GM23248 (cell line): ENCODE measurements at regions not wholly inside any gene's neighbourhood (a gene's known extent, or its start where the extent isn't known, plus 50 kb on each side); places are given as distances from the start of the nearest gene placed in this dataset.
"Not testable (repeated sequence)": the region's sequence is repeated elsewhere in the genome, so short reads cannot be mapped to it uniquely, and the experiment has no call there.

Experiments used
- DNase-seq: peaks from one replicate; pipeline ENCODE4 v3.0.0-alpha.2; 2015
- H2AFZ ChIP-seq: fragments of 200-600 bp; sonication (generic); 2 replicates; pipeline ENCODE4 v1.6.1; 2016; ENCODE audit warnings: antibody characterized with exemption
- H3F3A ChIP-seq: fragments of 200-600 bp; sonication (generic); 2 replicates; pipeline ENCODE4 v1.6.1; 2016; ENCODE audit warnings: mild to moderate bottlenecking, antibody characterized with exemption, mixed run types; ENCODE audit not compliant: insufficient read depth
- H3K27ac ChIP-seq: fragments of 200-600 bp; sonication (generic); 2 replicates; pipeline ENCODE4 v1.5.1; 2016; ENCODE audit warnings: mild to moderate bottlenecking
- H3K27me3 ChIP-seq: fragments of 200-600 bp; sonication (generic); replicated peaks from 2 replicates; pipeline ENCODE4 v1.6.1; 2016; ENCODE audit warnings: mild to moderate bottlenecking; ENCODE audit not compliant: insufficient read depth
- H3K36me3 ChIP-seq: fragments of 200-600 bp; sonication (generic); 2 replicates; pipeline ENCODE4 v1.6.1; 2016; ENCODE audit warnings: low read depth, mild to moderate bottlenecking
- H3K4me1 ChIP-seq: fragments of 200-600 bp; sonication (generic); 2 replicates; pipeline ENCODE4 v1.6.1; 2016; ENCODE audit warnings: mild to moderate bottlenecking; ENCODE audit not compliant: insufficient read depth
- H3K4me2 ChIP-seq: fragments of 200-600 bp; sonication (generic); one replicate; pipeline ENCODE4 v1.6.1; 2016; ENCODE audit warnings: mild to moderate bottlenecking; ENCODE audit not compliant: unreplicated experiment
- H3K4me3 ChIP-seq: fragments of 200-600 bp; sonication (generic); 2 replicates; pipeline ENCODE4 v1.5.1; 2016; ENCODE audit warnings: mild to moderate bottlenecking
- H3K79me2 ChIP-seq: fragments of 200-600 bp; sonication (generic); 2 replicates; pipeline ENCODE4 v1.6.1; 2016; ENCODE audit warnings: mild to moderate bottlenecking; ENCODE audit not compliant: insufficient read depth
- H3K9ac ChIP-seq: fragments of 200-600 bp; sonication (generic); 2 replicates; pipeline ENCODE4 v1.6.1; 2016; ENCODE audit warnings: mild to moderate bottlenecking
- H3K9me2 ChIP-seq: fragments of 200-600 bp; sonication (generic); 2 replicates; pipeline ENCODE4 v1.6.1; 2016; ENCODE audit warnings: mixed run types, mild to moderate bottlenecking, moderate library complexity; ENCODE audit not compliant: insufficient read depth
- H3K9me3 ChIP-seq: fragments of 200-600 bp; sonication (generic); one replicate; pipeline ENCODE4 v1.6.1; 2017; ENCODE audit warnings: low read depth
- H4K20me1 ChIP-seq: fragments of 200-600 bp; sonication (generic); 2 replicates; pipeline ENCODE4 v1.6.0; 2016; ENCODE audit not compliant: insufficient read depth
- EZH2 ChIP-seq: fragments of 200-600 bp; sonication (generic); IDR thresholded peaks from 2 replicates; pipeline ENCODE4 v1.6.1; 2018; ENCODE audit warnings: antibody characterized with exemption, mild to moderate bottlenecking; ENCODE audit not compliant: insufficient read depth, poor library complexity, severe bottlenecking
- EZH2phosphoT487 ChIP-seq: fragments of 200-600 bp; sonication (generic); IDR thresholded peaks from 2 replicates; pipeline ENCODE4 v1.6.1; 2018; ENCODE audit warnings: antibody characterized with exemption, moderate library complexity, mild to moderate bottlenecking, low read depth; ENCODE audit not compliant: insufficient read depth
- WGBS, 2 experiments: methylation state at CpG; one replicate each; pipeline ENCODE4 v1.1.6; 2015 to 2017; ENCODE audit warnings: low lambda C conversion rate in 2 of 2, low coverage in 1 of 2; ENCODE audit errors: missing lambda C conversion rate in 2 of 2; 5-methylcytosine and 5-hydroxymethylcytosine counted together
- in situ Hi-C: fragments of 300-500 bp; cut with MboI; formaldehyde crosslinking; loops from 2 replicates; pipeline ENCODE4 v1.15.0; 2020

DNA sequence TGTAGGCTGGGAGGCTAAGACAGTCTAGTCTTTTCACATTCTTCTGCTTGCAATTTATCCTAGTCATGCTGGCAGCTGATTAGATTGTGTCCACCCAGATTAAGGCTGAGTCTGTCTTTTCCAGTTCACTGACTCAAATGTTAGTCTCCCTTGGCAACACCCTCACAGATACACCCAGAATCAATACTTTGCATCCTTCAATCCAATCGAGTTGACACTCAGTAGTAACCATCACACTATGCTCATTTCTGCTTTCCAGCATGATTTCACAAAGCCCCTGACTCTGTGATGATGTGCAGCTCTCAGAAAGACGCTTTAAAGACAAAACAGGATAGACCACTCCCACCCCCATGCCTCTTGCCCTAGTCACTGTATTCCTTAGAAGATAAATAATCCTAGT is 693.0 kb downstream of the HTR1B start:
- Histone ChIP-seq H4K20me1 (no peaks in the 10 kb centered on the region), H3K79me2 (no peaks in the 10 kb centered on the region), H2AFZ (no peak overlapping the region), H3K9me3 (no peaks in the 10 kb centered on the region), H3K9ac (no peak overlapping the region), H3K27me3 (no peaks in the 10 kb centered on the region), H3K4me3 (no peak overlapping the region), H3K4me1 (no peaks in the 10 kb centered on the region), H3K4me2 (no peak overlapping the region), H3K27ac (no peak overlapping the region), H3K9me2 (no peaks in the 10 kb centered on the region), H3K36me3 (no peaks in the 10 kb centered on the region), H3F3A (no peaks in the 10 kb centered on the region)
- no peak for DNase-seq
- TF ChIP-seq EZH2phosphoT487 (no peak), EZH2 (no peak)
- in situ Hi-C loops = no loop called here
- WGBS, 2 experiments = 14 to 16% methylated on average over 2 of the region's 2 CpGs

GRCh38 chr6:76768556-76768955 is 694.7 kb downstream of the HTR1B start:
- H3K4me2 ChIP-seq = no peak overlapping the region
- no peaks in the 10 kb centered on the region for H3K4me1 ChIP-seq
- DNase-seq = no peak
- H3K27me3 ChIP-seq = no peaks in the 10 kb centered on the region
- no peaks in the 10 kb centered on the region for H3K9me2 ChIP-seq
- H3K79me2 ChIP-seq = no peaks in the 10 kb centered on the region
- 2 to 5% methylated on average over 2 of the region's 2 CpGs for WGBS, 2 experiments
- no peak overlapping the region for H2AFZ ChIP-seq
- H3K36me3 ChIP-seq = no peaks in the 10 kb centered on the region
- no peak overlapping the region for H3K27ac ChIP-seq
- no peaks in the 10 kb centered on the region for H3F3A ChIP-seq
- no peaks in the 10 kb centered on the region for H3K9me3 ChIP-seq
- no peak overlapping the region for H3K4me3 ChIP-seq
- no peak for TF ChIP-seq EZH2
- no peak for TF ChIP-seq EZH2phosphoT487
- no peaks in the 10 kb centered on the region for H4K20me1 ChIP-seq
- in situ Hi-C loops = no loop called here
- H3K9ac ChIP-seq = no peak overlapping the region

DNA sequence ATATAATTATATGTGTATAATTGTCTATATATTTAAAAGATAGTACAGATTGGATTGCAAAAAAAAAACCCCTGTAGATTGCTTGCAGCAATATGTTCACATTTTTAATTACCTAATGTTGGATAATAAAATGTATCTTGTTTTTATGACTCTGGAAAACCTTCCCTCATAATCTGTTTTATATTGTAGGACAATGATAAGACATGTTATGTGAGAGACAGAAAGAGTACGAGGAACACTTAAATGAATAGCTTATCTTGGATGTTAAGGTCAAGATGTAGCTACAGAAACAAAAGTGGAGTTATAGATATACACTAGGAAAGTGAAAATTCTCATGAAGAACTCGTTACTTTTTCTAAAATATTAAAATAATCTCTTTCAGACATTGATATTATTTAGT is 691.6 kb upstream of the IMPG1 start:
- no peak overlapping the region for H3K9ac ChIP-seq
- no peaks in the 10 kb centered on the region for H3K9me3 ChIP-seq
- no peaks in the 10 kb centered on the region for H3F3A ChIP-seq
- no peaks in the 10 kb centered on the region for H4K20me1 ChIP-seq
- in situ Hi-C loops = no loop called here
- H3K4me2 ChIP-seq = no peak overlapping the region
- H3K4me1 ChIP-seq = no peaks in the 10 kb centered on the region
- 4 to 10% methylated on average over 2 of the region's 2 CpGs for WGBS, 2 experiments
- H3K27me3 ChIP-seq = no peaks in the 10 kb centered on the region
- no peak overlapping the region for H3K27ac ChIP-seq
- no peaks in the 10 kb centered on the region for H3K79me2 ChIP-seq
- no peaks in the 10 kb centered on the region for H3K9me2 ChIP-seq
- H2AFZ ChIP-seq = no peak overlapping the region
- TF ChIP-seq EZH2 = no peak
- no peak for TF ChIP-seq EZH2phosphoT487
- no peak overlapping the region for H3K4me3 ChIP-seq
- no peak for DNase-seq
- no peaks in the 10 kb centered on the region for H3K36me3 ChIP-seq

- TF ChIP-seq EZH2 (no peak), EZH2phosphoT487 (no peak)
- Histone ChIP-seq H3K4me1 (no peaks in the 10 kb centered on the region), H3K4me2 (no peak overlapping the region), H3K27ac (no peak overlapping the region), H2AFZ (no peak overlapping the region), H3K9ac (no peak overlapping the region), H3K9me3 (no peaks in the 10 kb centered on the region), H3K27me3 (no peaks in the 10 kb centered on the region), H3K36me3 (no peaks in the 10 kb centered on the region), H3K4me3 (no peak overlapping the region), H3K79me2 (no peaks in the 10 kb centered on the region), H3K9me2 (0 out of 2 replicates have a peak, but pooled peaks cover 3% of the 10 kb centered on the region), H4K20me1 (no peaks in the 10 kb centered on the region), H3F3A (no peaks in the 10 kb centered on the region)
- DNase-seq = peak; percentile 28
- WGBS, 2 experiments = 34 to 42% methylated on average over 2 of the region's 2 CpGs
- in situ Hi-C loops = no loop called here
These were observed 680.4 kb upstream of the IMPG1 start for GRCh38 chr6:76752841-76753240.

DNA sequence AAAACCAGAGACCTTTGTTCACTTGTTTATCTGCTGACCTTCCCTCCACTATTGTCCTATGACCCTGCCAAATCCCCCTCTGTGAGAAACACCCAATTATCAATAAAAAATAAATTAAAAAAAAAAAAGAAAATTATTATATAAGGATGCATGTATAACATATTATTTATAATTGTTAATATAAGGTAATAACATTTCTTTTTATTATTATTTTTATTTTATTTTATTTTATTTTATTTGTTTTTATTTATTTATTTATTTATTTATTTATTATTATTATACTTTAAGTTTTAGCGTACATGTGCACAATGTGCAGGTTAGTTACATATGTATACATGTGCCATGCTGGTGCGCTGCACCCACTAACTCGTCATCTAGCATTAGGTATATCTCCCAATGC is 672.9 kb upstream of the IMPG1 start:
- DNase-seq, H3K4me3 ChIP-seq, H2AFZ ChIP-seq, H3F3A ChIP-seq, H3K9ac ChIP-seq, H3K9me3 ChIP-seq, H4K20me1 ChIP-seq, H3K4me1 ChIP-seq, H3K27ac ChIP-seq, H3K9me2 ChIP-seq, in situ Hi-C loops, H3K27me3 ChIP-seq, H3K4me2 ChIP-seq, H3K36me3 ChIP-seq, H3K79me2 ChIP-seq: not testable (repeated sequence)
- 69 to 82% methylated on average over 1 to 3 of the region's 3 CpGs for WGBS, 2 experiments

DNA sequence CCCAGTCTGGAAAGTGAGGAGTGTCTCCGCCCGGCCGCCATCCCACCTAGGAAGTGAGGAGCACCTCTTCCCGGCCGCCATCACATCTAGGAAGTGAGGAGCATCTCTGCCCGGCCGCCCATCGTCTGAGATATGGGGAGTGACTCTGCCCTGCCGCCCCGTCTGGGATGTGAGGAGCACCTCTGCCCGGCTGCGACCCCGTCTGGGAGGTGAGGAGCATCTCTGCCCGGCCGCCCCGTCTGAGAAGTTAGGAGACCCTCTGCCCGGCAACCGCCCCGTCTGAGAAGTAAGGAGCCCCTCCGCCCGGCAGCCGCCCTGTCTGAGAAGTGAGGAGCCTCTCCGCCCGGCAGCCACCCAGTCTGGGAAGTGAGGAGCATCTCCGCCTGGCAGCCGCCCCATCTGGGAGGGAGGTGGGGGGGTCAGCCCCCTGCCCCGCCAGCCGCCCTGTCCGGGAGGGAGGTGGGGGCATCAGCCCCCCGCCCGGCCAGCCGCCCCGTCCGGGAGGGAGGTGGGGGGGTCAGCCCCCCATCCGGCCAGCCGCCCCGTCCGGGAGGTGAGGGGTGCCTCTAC is 671.8 kb upstream of the IMPG1 start:
- H2AFZ ChIP-seq, H3K9ac ChIP-seq, H3K4me1 ChIP-seq, H3K4me2 ChIP-seq, H3K4me3 ChIP-seq, H3K9me2 ChIP-seq, in situ Hi-C loops, H3K36me3 ChIP-seq, H3K9me3 ChIP-seq, H3K27me3 ChIP-seq, H3F3A ChIP-seq, H3K79me2 ChIP-seq, H4K20me1 ChIP-seq, H3K27ac ChIP-seq, DNase-seq: not testable (repeated sequence)
- 83 to 85% methylated on average over 15 to 25 of the region's 38 CpGs for WGBS, 2 experiments
